ENCODE measurements at regions not wholly inside any gene's neighbourhood (a gene's known extent, or its start where the extent isn't known, plus 50 kb on each side); places are given as distances from the start of the nearest gene placed in this dataset.

DNA sequence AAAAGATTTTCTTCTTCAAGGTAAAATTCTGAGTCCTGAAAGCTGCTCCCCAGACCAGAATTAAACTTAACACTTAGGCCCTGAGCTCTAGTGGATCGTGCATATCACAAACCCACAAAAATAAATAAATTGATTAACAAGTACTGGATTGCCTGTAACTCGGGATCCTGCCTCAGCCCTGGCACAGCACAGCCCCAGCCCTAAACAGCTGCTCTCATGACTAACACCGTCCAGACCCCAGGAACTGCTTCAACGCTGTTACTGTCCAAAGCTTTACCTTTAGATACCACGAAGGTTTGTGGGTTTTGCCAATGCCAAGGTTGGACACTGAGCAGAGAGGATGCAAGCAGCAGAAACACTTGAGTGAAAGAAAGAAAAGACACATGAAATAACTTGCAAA, 172.5 kb downstream of the COPRS start (continued):
- TF ChIP-seq JUN (IDR thresholded peaks at IDR 0.05; ENCODE audit: low read depth, low read length): no peak

All from H1 (cell line).